Prostate gland (tissue), 2 donors: ENCODE measurements at regions not wholly inside any gene's neighbourhood (a gene's known extent, or its start where the extent isn't known, plus 50 kb on each side); places are given as distances from the start of the nearest gene placed in this dataset.

Experiments
- DNase-seq: peaks from one replicate; pipeline ENCODE4 v3.0.0-alpha.2; 2019; ENCODE audit warnings: low spot score
- H3K27ac ChIP-seq, 2 donors: fragments of 200-600 bp; sonication (generic); 2 replicates each; pipeline ENCODE4 v1.5.1; 2017 to 2019
- H3K27me3 ChIP-seq: fragments of 200-600 bp; sonication (generic); replicated peaks from 2 replicates; pipeline ENCODE4 v1.5.1; 2019; ENCODE audit not compliant: insufficient read depth
- H3K36me3 ChIP-seq, 2 donors: fragments of 200-600 bp; sonication (generic); 1 replicate in 1 of 2; 2 replicates in 1 of 2; pipeline versions ENCODE4 v1.5.1 to v1.8.1; 2017 to 2019
- H3K4me1 ChIP-seq: fragments of 200-600 bp; sonication (generic); replicated peaks from 2 replicates; pipeline ENCODE4 v1.5.1; 2019
- H3K4me3 ChIP-seq, 2 donors: fragments of 200-600 bp; sonication (generic); 2 replicates each; pipeline ENCODE4 v1.5.1; 2017 to 2019
- H3K9me3 ChIP-seq: fragments of 200-600 bp; sonication (generic); 2 replicates; pipeline ENCODE4 v1.5.1; 2017
- CTCF ChIP-seq, 4 experiments: fragments of 200-600 bp in 2 of 4; fragments of 450-650 bp in 2 of 4; sonication (generic) in 2 of 4; IDR thresholded peaks; 1 replicate in 3 of 4; 2 replicates in 1 of 4; pipeline ENCODE4 v1.5.1; 2016 to 2019; ENCODE audit warnings: antibody characterized with exemption in 4 of 4, mild to moderate bottlenecking in 2 of 4, moderate library complexity in 2 of 4
- POLR2A ChIP-seq: fragments of 450-650 bp; IDR thresholded peaks from one replicate; pipeline ENCODE4 v1.6.1; 2016; ENCODE audit warnings: antibody characterized with exemption, mild to moderate bottlenecking
- POLR2AphosphoS5 ChIP-seq: sonication (generic); formaldehyde crosslinking; IDR thresholded peaks from one replicate; pipeline ENCODE4 v1.6.1; 2017; ENCODE audit warnings: antibody characterized with exemption
- WGBS: methylation state at CpG from one replicate; pipeline ENCODE4 v1.1.5; 2018; 5-methylcytosine and 5-hydroxymethylcytosine counted together
- intact Hi-C: fragments of 100-400 bp; cut with DNase I; formaldehyde crosslinking; loops from one replicate; pipeline ENCODE4 v1.14.2; 2022

GRCh38 chr21:20258542-20258941, 739.7 kb upstream of the NCAM2 start:
- TF ChIP-seq POLR2A (no peak), CTCF (IDR thresholded peaks at IDR 0.05) (no peak), POLR2AphosphoS5 (no peak)
- Histone ChIP-seq H3K4me3 (no peak overlapping the region), H3K27ac (no peak overlapping the region), H3K9me3 (no peaks in the 10 kb centered on the region), H3K27me3 (no peaks in the 10 kb centered on the region), H3K4me1 (no peaks in the 10 kb centered on the region), H3K36me3 (no peaks in the 10 kb centered on the region)
- no peak for DNase-seq
- 32% methylated on average over 2 of the region's 2 CpGs for WGBS
- intact Hi-C loops = no loop called here

- WGBS = 87% methylated on average over 7 of the region's 7 CpGs
- H3K4me1 ChIP-seq = no peaks in the 10 kb centered on the region
- H3K27ac ChIP-seq = no peak overlapping the region
- H3K4me3 ChIP-seq = no peak overlapping the region
- no peaks in the 10 kb centered on the region for H3K9me3 ChIP-seq
- TF ChIP-seq POLR2AphosphoS5 = no peak
- no peak for TF ChIP-seq CTCF (IDR thresholded peaks at IDR 0.05)
- no peak for TF ChIP-seq POLR2A
- intact Hi-C loops = no loop called here
- H3K36me3 ChIP-seq = no peaks in the 10 kb centered on the region
- DNase-seq = no peak
- H3K27me3 ChIP-seq = no peaks in the 10 kb centered on the region
Observed at GRCh38 chr21:20259031-20259867, 739.0 kb upstream of the NCAM2 start.

GRCh38 chr21:20260124-20260523, 738.1 kb upstream of the NCAM2 start:
- DNase-seq = no peak
- no peaks in the 10 kb centered on the region for H3K27me3 ChIP-seq
- no peak overlapping the region for H3K27ac ChIP-seq
- intact Hi-C loops = no loop called here
- 70% methylated on average over 1 of the region's 1 CpG for WGBS
- no peaks in the 10 kb centered on the region for H3K36me3 ChIP-seq
- H3K4me3 ChIP-seq = no peak overlapping the region
- no peak for TF ChIP-seq POLR2AphosphoS5
- H3K4me1 ChIP-seq = no peaks in the 10 kb centered on the region
- H3K9me3 ChIP-seq = no peaks in the 10 kb centered on the region

GRCh38 chr21:20261364-20261763, 736.8 kb upstream of the NCAM2 start:
- no peak overlapping the region for H3K4me3 ChIP-seq
- intact Hi-C loops = no loop called here
- no peak overlapping the region for H3K27ac ChIP-seq
- no peaks in the 10 kb centered on the region for H3K9me3 ChIP-seq
- 79% methylated on average over 5 of the region's 5 CpGs for WGBS
- TF ChIP-seq CTCF (IDR thresholded peaks at IDR 0.05) = no peak
- no peak for TF ChIP-seq POLR2AphosphoS5
- TF ChIP-seq POLR2A = no peak
- no peaks in the 10 kb centered on the region for H3K4me1 ChIP-seq
- no peak for DNase-seq
- no peaks in the 10 kb centered on the region for H3K36me3 ChIP-seq
- no peaks in the 10 kb centered on the region for H3K27me3 ChIP-seq

GRCh38 chr21:20265707-20266440, 732.3 kb upstream of the NCAM2 start:
- H3K27ac ChIP-seq = no peak overlapping the region
- WGBS = 52% methylated on average over 5 of the region's 5 CpGs
- intact Hi-C loops = no loop called here
- H3K4me1 ChIP-seq = no peaks in the 10 kb centered on the region
- DNase-seq = no peak
- no peaks in the 10 kb centered on the region for H3K36me3 ChIP-seq
- no peak for TF ChIP-seq POLR2A
- no peak for TF ChIP-seq CTCF (IDR thresholded peaks at IDR 0.05)
- TF ChIP-seq POLR2AphosphoS5 = no peak
- H3K27me3 ChIP-seq = no peaks in the 10 kb centered on the region
- no peaks in the 10 kb centered on the region for H3K9me3 ChIP-seq
- H3K4me3 ChIP-seq = no peak overlapping the region
